AG09319 (cell line): ENCODE measurements at regions not wholly inside any gene's neighbourhood (a gene's known extent, or its start where the extent isn't known, plus 50 kb on each side); places are given as distances from the start of the nearest gene placed in this dataset.

Source experiments
- DNase-seq: peaks from one replicate; pipeline ENCODE4 v3.0.0-alpha.2; 2010; ENCODE audit warnings: low read depth; ENCODE audit errors: extremely low read depth
- TF ChIP-seq, protein P1 (sequence below): IDR thresholded peaks from 2 replicates; pipeline ENCODE4 v1.5.1; 2011; ENCODE audit warnings: low read depth, mild to moderate bottlenecking, inconsistent platforms, low read length, moderate library complexity

DNA sequence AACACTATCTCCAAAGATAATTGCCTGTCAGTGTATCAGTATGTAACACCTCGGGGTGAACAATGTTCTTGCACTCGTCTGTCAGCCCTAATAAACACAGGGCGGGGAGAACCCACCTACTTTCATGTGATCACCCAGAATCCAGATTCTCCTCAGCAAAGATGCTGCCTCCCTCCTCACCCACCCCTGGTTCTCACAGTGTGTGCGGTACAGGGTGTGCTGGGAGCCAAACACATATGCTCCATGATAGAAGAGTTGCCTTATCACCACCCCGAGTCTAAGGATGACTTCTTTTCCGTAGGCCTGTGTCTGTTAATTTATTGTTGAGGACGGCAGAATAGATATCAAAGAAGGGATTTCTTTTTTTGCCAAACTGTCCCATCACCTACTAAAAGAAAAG lies 206.1 kb downstream of the TLE3 start:
- TF ChIP-seq, protein P1, sequence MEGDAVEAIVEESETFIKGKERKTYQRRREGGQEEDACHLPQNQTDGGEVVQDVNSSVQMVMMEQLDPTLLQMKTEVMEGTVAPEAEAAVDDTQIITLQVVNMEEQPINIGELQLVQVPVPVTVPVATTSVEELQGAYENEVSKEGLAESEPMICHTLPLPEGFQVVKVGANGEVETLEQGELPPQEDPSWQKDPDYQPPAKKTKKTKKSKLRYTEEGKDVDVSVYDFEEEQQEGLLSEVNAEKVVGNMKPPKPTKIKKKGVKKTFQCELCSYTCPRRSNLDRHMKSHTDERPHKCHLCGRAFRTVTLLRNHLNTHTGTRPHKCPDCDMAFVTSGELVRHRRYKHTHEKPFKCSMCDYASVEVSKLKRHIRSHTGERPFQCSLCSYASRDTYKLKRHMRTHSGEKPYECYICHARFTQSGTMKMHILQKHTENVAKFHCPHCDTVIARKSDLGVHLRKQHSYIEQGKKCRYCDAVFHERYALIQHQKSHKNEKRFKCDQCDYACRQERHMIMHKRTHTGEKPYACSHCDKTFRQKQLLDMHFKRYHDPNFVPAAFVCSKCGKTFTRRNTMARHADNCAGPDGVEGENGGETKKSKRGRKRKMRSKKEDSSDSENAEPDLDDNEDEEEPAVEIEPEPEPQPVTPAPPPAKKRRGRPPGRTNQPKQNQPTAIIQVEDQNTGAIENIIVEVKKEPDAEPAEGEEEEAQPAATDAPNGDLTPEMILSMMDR: no peak
- no peak for DNase-seq

DNA sequence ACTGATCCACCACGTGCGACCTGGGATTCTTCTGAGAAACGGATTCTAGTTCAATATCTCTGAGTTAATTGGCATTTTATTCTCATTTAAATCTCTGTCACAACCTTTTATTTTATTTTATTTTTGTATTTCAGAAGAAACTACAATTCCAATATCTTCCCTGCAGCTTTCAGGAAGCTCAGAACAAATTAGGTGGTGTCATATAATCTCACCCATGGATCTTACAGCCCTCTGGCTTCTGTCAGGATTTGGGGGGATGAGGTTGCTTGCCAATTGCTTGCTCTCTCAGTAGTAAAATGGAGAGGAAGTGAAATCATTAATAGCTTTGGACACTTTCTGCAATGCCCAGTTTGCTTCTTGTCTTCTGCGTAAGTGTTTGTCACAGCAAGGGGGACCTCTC lies 205.4 kb downstream of the TLE3 start:
- TF ChIP-seq, protein P1: no peak
- DNase-seq: no peak

DNA sequence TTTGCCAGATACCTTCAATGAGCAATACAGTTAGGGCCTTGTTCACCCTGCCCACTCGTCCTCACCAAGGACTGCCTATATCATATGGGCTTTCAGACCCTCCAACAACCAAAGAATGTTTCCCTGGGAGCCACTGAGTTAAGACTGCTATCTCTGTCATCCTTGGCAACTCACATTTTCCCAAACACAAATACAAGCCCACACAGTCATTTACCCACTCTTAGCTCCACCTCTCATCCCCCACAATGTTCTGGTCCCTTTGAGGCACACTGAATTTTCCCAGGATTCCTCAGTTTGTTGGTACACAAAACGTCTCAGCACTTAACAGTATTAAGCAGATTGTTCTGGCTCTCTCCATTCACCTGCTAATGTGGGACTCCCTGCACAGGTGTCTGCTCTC lies 204.6 kb downstream of the TLE3 start:
- DNase-seq: no peak
- TF ChIP-seq, protein P1: no peak

DNA sequence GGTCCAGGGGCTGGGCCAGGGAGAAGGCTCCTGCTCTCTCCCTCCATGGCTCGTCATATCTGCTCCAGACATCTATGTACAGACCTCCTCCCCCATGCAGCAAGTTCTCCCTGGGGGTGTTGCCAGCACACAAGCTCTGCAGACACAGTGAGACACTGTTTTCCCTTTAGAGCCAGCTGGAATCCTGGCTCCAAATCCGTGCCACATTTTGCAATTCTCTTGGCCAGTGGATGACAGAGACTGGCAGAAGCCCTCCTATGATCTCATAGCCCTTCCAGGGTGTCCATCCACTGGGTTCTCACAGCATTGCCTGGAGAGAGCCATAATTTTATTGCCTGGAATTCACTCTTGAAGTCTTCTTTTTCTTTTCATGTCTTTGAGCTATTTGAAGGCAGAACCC lies 203.9 kb downstream of the TLE3 start:
- TF ChIP-seq, protein P1: no peak
- no peak for DNase-seq

DNA sequence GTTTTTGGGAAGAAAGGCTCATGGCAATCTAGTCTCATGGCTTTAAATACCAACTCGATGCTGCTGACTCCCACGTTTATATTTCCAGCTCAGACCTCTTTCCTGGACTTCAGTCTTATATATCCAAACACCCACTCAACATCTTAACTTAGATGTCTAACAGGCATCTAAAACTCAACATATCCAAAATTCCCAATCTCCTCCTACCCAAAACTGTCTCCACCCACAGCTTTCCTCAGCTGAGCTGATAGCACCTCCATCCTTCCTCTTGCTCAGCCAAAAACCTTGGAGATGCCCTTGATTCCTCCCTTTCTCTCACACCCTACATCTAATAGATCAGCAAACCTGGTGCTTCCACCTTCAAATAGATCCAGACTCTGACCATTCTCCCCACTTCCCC lies 202.5 kb downstream of the TLE3 start:
- TF ChIP-seq, protein P1: no peak
- DNase-seq: no peak

DNA sequence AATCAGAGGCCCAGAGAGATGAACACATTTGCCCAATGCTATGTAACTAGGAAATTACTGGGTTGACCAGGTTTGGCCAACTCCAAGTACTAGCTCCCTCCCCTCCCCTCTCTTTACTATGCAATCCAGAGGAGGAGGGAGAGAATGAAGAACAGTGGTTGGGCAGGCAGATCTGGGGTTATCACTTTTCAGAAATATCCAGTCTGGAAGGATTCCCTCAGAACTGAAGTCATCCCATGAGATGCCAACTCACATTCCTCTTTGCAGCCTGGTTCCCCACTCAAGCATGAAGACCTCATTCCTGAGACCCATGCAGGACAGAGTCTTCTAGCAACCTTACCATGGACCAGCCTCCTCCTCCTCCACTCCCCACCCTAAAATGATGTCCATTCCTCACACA lies 201.1 kb downstream of the TLE3 start:
- TF ChIP-seq, protein P1: no peak
- DNase-seq: no peak

DNA sequence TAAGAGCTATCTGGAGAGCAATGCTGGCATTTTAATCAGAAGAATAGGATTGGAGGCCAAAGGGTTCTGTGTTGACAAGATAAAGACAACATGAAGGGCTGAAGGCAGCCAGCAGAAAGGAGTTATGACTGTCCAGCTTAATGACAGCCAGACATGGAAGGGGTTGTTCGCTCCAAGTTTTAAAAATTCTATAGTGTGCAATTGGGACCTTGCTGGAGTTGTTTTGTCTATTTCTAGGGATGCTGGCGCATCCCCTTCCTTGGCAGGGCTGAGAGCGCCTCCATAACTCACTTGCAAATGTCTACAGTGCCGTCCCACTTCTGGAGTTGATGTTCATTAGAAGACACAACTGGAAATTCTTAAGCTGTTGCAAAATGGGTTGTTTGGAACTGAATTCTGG lies 200.7 kb downstream of the TLE3 start:
- TF ChIP-seq, protein P1: no peak
- DNase-seq: no peak
